Choroid plexus epithelial cell (primary cell): ENCODE measurements at regions not wholly inside any gene's neighbourhood (a gene's known extent, or its start where the extent isn't known, plus 50 kb on each side); places are given as distances from the start of the nearest gene placed in this dataset.

Source experiments
- DNase-seq: peaks from one replicate; pipeline ENCODE4 v3.0.0-alpha.2; 2010; ENCODE audit warnings: low read depth
- H3K4me3 ChIP-seq: 2 replicates; pipeline ENCODE4 v1.5.1; 2011; ENCODE audit warnings: low read depth, mild to moderate bottlenecking, control low read depth, low read length, moderate library complexity
- TF ChIP-seq, protein P1 (sequence below): conservative IDR thresholded peaks from 2 replicates; pipeline ENCODE4 v1.5.1; 2011; ENCODE audit warnings: low read depth, mild to moderate bottlenecking, control low read depth, inconsistent platforms, low read length, moderate library complexity

DNA sequence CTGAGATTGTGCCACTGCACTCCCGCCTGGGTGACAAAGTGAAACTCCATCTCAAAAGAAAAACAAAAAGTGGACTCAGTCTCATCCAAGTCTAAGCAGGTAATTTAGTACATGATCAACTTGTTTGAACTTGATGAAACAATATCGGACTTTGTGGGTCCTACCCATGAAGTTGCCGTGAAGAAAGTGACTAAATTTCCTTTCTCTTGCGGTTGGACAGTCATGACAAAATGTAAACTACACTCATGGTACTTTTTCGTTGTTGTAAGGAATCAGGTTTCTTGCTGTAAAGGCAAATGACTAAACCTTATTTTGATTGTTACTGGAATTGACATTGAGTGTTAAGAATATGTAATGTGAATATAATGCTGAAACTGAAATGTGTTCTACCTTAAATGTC lies 164.5 kb upstream of the PLET1 start:
- no peak for DNase-seq
- TF ChIP-seq, protein P1, sequence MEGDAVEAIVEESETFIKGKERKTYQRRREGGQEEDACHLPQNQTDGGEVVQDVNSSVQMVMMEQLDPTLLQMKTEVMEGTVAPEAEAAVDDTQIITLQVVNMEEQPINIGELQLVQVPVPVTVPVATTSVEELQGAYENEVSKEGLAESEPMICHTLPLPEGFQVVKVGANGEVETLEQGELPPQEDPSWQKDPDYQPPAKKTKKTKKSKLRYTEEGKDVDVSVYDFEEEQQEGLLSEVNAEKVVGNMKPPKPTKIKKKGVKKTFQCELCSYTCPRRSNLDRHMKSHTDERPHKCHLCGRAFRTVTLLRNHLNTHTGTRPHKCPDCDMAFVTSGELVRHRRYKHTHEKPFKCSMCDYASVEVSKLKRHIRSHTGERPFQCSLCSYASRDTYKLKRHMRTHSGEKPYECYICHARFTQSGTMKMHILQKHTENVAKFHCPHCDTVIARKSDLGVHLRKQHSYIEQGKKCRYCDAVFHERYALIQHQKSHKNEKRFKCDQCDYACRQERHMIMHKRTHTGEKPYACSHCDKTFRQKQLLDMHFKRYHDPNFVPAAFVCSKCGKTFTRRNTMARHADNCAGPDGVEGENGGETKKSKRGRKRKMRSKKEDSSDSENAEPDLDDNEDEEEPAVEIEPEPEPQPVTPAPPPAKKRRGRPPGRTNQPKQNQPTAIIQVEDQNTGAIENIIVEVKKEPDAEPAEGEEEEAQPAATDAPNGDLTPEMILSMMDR, result no peak

DNA sequence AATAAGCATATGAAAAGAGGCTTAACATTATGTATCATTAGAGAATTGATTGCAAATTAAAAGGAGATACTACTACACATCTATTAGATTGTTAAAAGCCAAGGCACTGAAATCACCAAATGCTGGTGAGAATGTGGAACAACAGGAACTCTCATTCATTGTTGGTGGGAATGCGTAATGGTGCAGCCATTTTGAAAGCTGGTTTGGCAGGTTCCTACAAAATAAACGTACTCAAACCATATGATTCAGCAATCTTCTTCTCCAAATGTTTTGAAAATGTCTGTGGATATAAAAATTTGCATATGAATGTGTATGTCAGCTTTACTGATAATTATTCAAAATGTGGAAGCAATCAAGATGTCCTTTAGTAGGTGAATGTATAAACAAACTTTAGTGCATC lies 176.4 kb upstream of the PLET1 start:
- DNase-seq, result no peak
- no peak overlapping the region for H3K4me3 ChIP-seq
- TF ChIP-seq, protein P1, result no peak

More for the DNA sequence above, 164.5 kb upstream of the PLET1 start:
- no peak overlapping the region for H3K4me3 ChIP-seq

DNA sequence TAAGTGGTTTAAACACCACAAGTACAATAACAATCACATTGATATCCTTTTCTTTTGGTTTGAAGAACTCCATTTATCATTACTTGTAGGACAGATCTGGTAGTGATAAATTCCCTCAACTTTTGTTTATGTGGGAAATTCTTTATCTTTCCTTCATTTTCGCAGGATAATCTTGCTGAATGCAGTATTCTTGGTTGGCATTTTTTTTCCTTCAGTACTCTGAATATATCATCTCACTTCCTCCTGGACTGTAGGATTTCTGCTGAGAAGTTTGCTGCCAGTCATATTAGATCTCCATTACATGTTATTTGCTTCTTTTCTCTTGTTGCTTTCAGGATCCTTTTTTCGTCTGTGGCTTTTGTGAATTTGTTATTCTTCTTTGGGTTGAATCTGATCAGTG lies 179.0 kb upstream of the PLET1 start:
- DNase-seq, result no peak
- no peak overlapping the region for H3K4me3 ChIP-seq
- TF ChIP-seq, protein P1, result no peak

DNA sequence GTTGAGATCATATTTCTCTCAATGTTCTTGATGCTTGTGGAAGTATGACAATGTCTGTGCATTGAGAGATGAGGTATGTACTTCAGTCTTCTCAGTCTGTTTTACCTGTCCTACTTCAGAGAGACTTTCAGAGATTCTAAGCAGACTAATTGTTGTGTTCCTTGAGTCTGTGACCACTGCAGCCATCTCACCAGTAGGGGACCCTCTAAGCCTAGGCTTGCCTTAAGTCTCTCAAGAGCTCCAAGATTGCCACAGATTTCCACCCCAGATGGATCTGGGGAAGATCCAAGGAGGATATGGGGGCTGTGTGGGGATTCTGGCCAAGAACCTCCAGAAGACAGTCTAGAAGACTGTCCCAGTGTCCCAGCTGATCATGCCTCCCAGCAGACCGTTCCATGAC lies 179.9 kb upstream of the PLET1 start:
- TF ChIP-seq, protein P1, result peak; percentile 42
- no peak overlapping the region for H3K4me3 ChIP-seq
- DNase-seq, result peak; percentile 14

DNA sequence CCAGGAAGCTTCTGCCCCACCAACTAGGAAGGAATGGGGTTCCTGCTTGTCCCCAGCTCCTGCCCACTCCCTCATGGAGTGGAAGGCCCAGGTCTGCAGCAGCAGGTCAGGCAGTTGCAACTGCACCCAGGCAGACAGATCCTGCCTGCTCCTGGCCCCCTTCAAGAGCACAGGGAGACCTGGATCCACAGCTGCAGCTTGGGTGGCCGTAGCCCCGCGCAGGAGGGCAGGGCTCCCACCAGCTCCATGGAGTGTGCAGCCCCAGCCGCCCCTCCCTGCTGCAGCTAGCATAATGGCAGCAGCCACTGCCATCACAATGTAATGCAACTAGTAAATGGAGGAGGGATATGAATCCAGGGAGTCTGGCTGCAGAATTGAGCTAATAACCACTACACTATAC lies 187.5 kb upstream of the PLET1 start:
- TF ChIP-seq, protein P1, result no peak
- no peak for DNase-seq
- H3K4me3 ChIP-seq, result no peak overlapping the region

DNA sequence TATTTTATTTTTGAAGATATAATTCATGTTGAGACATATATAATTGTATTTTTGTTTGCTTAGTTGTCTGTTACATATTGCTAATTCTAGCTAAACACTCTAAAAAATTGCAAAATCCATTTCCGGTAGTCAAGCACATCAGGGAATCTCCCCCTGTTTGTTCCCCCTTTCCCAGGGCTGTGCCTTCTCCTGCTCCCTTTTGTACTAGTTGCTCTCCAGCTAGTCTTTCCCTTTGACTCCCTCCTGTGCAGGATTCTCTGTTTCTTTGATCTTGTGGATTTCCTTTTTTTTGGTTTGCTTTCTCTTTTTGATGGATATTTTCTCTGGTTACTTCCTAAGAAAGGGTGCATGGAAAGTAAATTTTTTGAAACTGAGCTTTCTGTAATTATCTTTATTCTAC lies 188.1 kb upstream of the PLET1 start:
- no peak overlapping the region for H3K4me3 ChIP-seq
- TF ChIP-seq, protein P1, result no peak
- DNase-seq, result no peak

DNA sequence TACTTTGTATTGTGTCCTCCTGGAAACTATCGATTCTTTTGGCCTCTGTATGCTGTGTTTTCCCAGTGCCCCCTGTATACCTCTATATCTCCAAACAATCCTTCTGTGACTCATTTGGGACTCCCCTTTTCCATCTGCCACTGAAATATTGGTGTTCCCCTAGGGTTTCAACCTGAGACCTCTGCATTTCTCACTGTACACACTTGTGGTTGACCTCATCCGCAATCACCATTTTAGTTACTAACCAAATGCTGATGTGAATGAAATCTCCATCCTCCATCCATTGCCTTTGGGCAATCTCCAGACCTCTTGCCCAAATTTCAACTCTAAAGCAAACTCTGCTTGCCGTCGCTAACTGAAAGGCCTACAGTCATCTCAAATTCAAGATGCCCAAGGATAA lies 190.6 kb upstream of the PLET1 start:
- no peak overlapping the region for H3K4me3 ChIP-seq
- no peak for DNase-seq
- TF ChIP-seq, protein P1, result no peak
